CD14-positive monocyte (primary cell): ENCODE measurements at regions not wholly inside any gene's neighbourhood (a gene's known extent, or its start where the extent isn't known, plus 50 kb on each side); places are given as distances from the start of the nearest gene placed in this dataset.

Experiments
- DNase-seq, 3 donors: peaks; one replicate each; pipeline ENCODE4 v3.0.0-alpha.2; 2011 to 2022
- H2AFZ ChIP-seq: 2 replicates; pipeline ENCODE4 v1.6.0; 2012; ENCODE audit warnings: mild to moderate bottlenecking, low read depth, low read length, inconsistent platforms; ENCODE audit not compliant: insufficient read depth, poor library complexity, severe bottlenecking
- H3K27ac ChIP-seq, 2 donors: 1 replicate in 1 of 2; 2 replicates in 1 of 2; pipeline ENCODE4 v1.5.1; 2012 to 2013; ENCODE audit warnings: low read length in 2 of 2, control low read depth in 1 of 2, inconsistent platforms in 1 of 2, low read depth in 1 of 2, mild to moderate bottlenecking in 1 of 2
- H3K27me3 ChIP-seq, 2 donors: one replicate each; pipeline versions ENCODE4 v1.6.0 to v1.6.1; 2011 to 2013; ENCODE audit warnings: low read length in 2 of 2; ENCODE audit not compliant: control insufficient read depth in 2 of 2, insufficient read depth in 2 of 2
- H3K36me3 ChIP-seq, 2 donors: replicated peaks in 1 of 2; 1 replicate in 1 of 2; 2 replicates in 1 of 2; pipeline versions ENCODE4 v1.5.1 to v1.6.1; 2012 to 2013; ENCODE audit warnings: low read length in 2 of 2, control low read depth in 1 of 2, inconsistent platforms in 1 of 2, mild to moderate bottlenecking in 1 of 2; ENCODE audit not compliant: insufficient read depth in 2 of 2, control insufficient read depth in 1 of 2
- H3K4me1 ChIP-seq, 2 donors: 1 replicate in 1 of 2; 2 replicates in 1 of 2; pipeline versions ENCODE4 v1.5.1 to v1.6.1; 2012 to 2013; ENCODE audit warnings: low read length in 2 of 2, control low read depth in 1 of 2, inconsistent platforms in 1 of 2, mild to moderate bottlenecking in 1 of 2, moderate library complexity in 1 of 2; ENCODE audit not compliant: insufficient read depth in 2 of 2, control insufficient read depth in 1 of 2
- H3K4me2 ChIP-seq: replicated peaks from 2 replicates; pipeline ENCODE3; 2012; ENCODE audit warnings: low read length, moderate library complexity, mild to moderate bottlenecking; ENCODE audit not compliant: poor library complexity, severe bottlenecking; ENCODE audit errors: extremely low read depth
- H3K4me3 ChIP-seq, 3 experiments: fragments of 200-600 bp in 1 of 3; sonication (generic) in 1 of 3; replicated peaks in 1 of 3; 1 replicate in 2 of 3; 2 replicates in 1 of 3; pipeline ENCODE4 v1.5.1; 2011 to 2013; ENCODE audit warnings: low read length in 3 of 3, mild to moderate bottlenecking in 3 of 3, control low read depth in 2 of 3, low read depth in 2 of 3, inconsistent platforms in 1 of 3, moderate library complexity in 1 of 3
- H3K79me2 ChIP-seq: 2 replicates; pipeline ENCODE4 v1.6.0; 2012; ENCODE audit warnings: mild to moderate bottlenecking, control low read depth, inconsistent platforms, low read length, moderate library complexity; ENCODE audit not compliant: insufficient read depth
- H3K9ac ChIP-seq: 2 replicates; pipeline ENCODE4 v1.6.0; 2017; ENCODE audit warnings: low read length, mild to moderate bottlenecking; ENCODE audit not compliant: insufficient read depth, poor library complexity, severe bottlenecking
- H3K9me3 ChIP-seq, 2 donors: replicated peaks in 1 of 2; 1 replicate in 1 of 2; 2 replicates in 1 of 2; pipeline versions ENCODE4 v1.5.1 to v1.6.1; 2012 to 2013; ENCODE audit warnings: low read length in 2 of 2, control low read depth in 1 of 2; ENCODE audit not compliant: control insufficient read depth in 1 of 2, insufficient read depth in 1 of 2
- H4K20me1 ChIP-seq: 2 replicates; pipeline ENCODE4 v1.6.0; 2012; ENCODE audit warnings: mild to moderate bottlenecking, low read length, control low read depth, moderate library complexity; ENCODE audit not compliant: insufficient read depth
- H3K27ac Mint-ChIP-seq, 7 donors: one replicate each; pipeline ENCODE4 v1.8.0; 2020; ENCODE audit warnings: mild to moderate bottlenecking in 7 of 7, mixed read lengths in 7 of 7, moderate library complexity in 6 of 7, inconsistent platforms in 2 of 7
- H3K27me3 Mint-ChIP-seq, 3 donors: one replicate each; pipeline ENCODE4 v1.8.0; 2021 to 2022; ENCODE audit warnings: low read depth in 3 of 3, mild to moderate bottlenecking in 3 of 3, mixed read lengths in 3 of 3, moderate library complexity in 3 of 3, inconsistent platforms in 1 of 3
- H3K36me3 Mint-ChIP-seq, 2 donors: one replicate each; pipeline ENCODE4 v1.8.0; 2020; ENCODE audit warnings: mixed read lengths in 2 of 2, inconsistent platforms in 1 of 2, mild to moderate bottlenecking in 1 of 2
- H3K4me1 Mint-ChIP-seq: one replicate; pipeline ENCODE4 v1.8.0; 2020; ENCODE audit warnings: mild to moderate bottlenecking, mixed read lengths
- H3K4me3 Mint-ChIP-seq, 2 donors: one replicate each; pipeline ENCODE4 v1.8.0; 2020; ENCODE audit warnings: mild to moderate bottlenecking in 2 of 2, mixed read lengths in 2 of 2, moderate library complexity in 1 of 2
- H3K9me3 Mint-ChIP-seq, 7 donors: one replicate each; pipeline ENCODE4 v1.8.0; 2020 to 2022; ENCODE audit warnings: mixed read lengths in 7 of 7, mild to moderate bottlenecking in 6 of 7, moderate library complexity in 6 of 7, inconsistent platforms in 2 of 7
- WGBS: methylation state at CpG from one replicate; pipeline ENCODE4 v1.1.5; 2013; ENCODE audit warnings: missing lambda C conversion rate; ENCODE audit not compliant: insufficient coverage; 5-methylcytosine and 5-hydroxymethylcytosine counted together
- intact Hi-C, 2 donors: fragments of 100-400 bp; cut with micrococcal nuclease; formaldehyde crosslinking; loops; one replicate each; pipeline versions ENCODE4 v1.15.0 to v1.15.1; 2023
- TF ChIP-seq, protein P1 (sequence below): fragments of 200-600 bp; IDR thresholded peaks from one replicate; pipeline ENCODE4 v1.8.0; 2022; ENCODE audit warnings: antibody characterized with exemption, mild to moderate bottlenecking

DNA sequence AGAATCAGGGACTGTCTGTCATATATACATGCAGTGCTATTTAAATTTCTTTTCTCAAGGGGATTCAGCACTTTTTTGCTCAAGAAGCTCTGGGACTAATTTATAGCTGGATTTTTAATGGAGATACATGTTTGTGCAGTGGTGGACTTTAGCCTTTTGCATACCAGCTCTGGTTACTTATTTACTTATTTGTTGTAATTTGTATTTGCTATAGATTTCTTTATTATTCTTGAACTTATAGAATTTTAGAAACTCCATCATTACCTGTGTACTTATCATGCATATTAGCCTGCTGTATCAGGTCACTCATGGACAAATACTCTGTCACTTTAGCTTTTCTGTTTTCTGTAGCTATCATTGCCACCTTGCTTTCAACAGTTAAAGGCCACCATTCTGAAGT is 1296.9 kb upstream of the TMPRSS15 start:
- no peaks in the 10 kb centered on the region for H3K79me2 ChIP-seq
- TF ChIP-seq, protein P1, sequence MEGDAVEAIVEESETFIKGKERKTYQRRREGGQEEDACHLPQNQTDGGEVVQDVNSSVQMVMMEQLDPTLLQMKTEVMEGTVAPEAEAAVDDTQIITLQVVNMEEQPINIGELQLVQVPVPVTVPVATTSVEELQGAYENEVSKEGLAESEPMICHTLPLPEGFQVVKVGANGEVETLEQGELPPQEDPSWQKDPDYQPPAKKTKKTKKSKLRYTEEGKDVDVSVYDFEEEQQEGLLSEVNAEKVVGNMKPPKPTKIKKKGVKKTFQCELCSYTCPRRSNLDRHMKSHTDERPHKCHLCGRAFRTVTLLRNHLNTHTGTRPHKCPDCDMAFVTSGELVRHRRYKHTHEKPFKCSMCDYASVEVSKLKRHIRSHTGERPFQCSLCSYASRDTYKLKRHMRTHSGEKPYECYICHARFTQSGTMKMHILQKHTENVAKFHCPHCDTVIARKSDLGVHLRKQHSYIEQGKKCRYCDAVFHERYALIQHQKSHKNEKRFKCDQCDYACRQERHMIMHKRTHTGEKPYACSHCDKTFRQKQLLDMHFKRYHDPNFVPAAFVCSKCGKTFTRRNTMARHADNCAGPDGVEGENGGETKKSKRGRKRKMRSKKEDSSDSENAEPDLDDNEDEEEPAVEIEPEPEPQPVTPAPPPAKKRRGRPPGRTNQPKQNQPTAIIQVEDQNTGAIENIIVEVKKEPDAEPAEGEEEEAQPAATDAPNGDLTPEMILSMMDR = no peak
- no peaks in the 10 kb centered on the region for H3K4me1 Mint-ChIP-seq
- H3K9me3 ChIP-seq = peaks cover 0 to 12% of the 10 kb centered on the region in 2 donors
- no peak overlapping the region for H3K9ac ChIP-seq
- no peaks in the 10 kb centered on the region for H3K4me1 ChIP-seq
- H3K36me3 ChIP-seq = no peaks in the 10 kb centered on the region
- H3K27ac ChIP-seq = no peak overlapping the region
- no peak for DNase-seq
- no peaks in the 10 kb centered on the region for H4K20me1 ChIP-seq
- H3K4me3 Mint-ChIP-seq = no peak overlapping the region
- peaks cover 0 to 2% (median 0%) of the 10 kb centered on the region in 3 donors for H3K27me3 Mint-ChIP-seq
- H3K27ac Mint-ChIP-seq = no peak overlapping the region
- H3K36me3 Mint-ChIP-seq = no peaks in the 10 kb centered on the region
- H2AFZ ChIP-seq = no peak overlapping the region
- no peaks in the 10 kb centered on the region for H3K27me3 ChIP-seq
- peaks cover 0 to 10% (median 8%) of the 10 kb centered on the region in 7 donors for H3K9me3 Mint-ChIP-seq
- intact Hi-C loops = no loop called here
- no peak overlapping the region for H3K4me2 ChIP-seq
- H3K4me3 ChIP-seq = no peak overlapping the region

DNA sequence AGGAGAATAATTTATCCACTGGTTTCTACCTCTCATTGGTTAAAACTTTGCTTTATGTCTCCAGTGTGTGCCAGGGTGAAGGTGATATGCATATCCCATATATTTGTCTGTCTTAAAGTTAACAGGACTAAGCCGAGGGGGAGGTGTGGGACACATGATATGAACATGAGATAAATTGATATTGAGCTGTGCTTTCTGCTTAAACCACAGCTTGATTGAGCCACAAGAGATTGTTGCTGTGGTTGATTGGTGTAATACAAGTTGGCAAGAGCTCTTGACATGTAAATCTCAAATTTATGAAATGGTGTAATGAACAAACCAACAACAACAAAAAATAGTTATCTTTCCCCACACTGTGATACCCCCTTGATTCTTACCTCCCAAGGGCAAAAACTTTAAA is 1295.5 kb upstream of the NCAM2 start:
- H3K9ac ChIP-seq = no peak overlapping the region
- no peak overlapping the region for H3K27ac ChIP-seq
- Mint-ChIP-seq H3K4me3 (no peak overlapping the region), H3K4me1 (no peaks in the 10 kb centered on the region), H3K27ac (no peak overlapping the region), H3K27me3 (peaks cover 0 to 2% (median 0%) of the 10 kb centered on the region in 3 donors), H3K36me3 (no peaks in the 10 kb centered on the region), H3K9me3 (peaks cover 0 to 10% (median 8%) of the 10 kb centered on the region in 7 donors)
- no peaks in the 10 kb centered on the region for H3K79me2 ChIP-seq
- H2AFZ ChIP-seq = no peak overlapping the region
- no peaks in the 10 kb centered on the region for H3K27me3 ChIP-seq
- no peaks in the 10 kb centered on the region for H3K4me1 ChIP-seq
- no peaks in the 10 kb centered on the region for H4K20me1 ChIP-seq
- WGBS = no CpG with 5 or more reads among the region's 1 CpG
- TF ChIP-seq, protein P1 = no peak
- peaks cover 8 to 15% of the 10 kb centered on the region in 2 donors for H3K9me3 ChIP-seq
- H3K4me2 ChIP-seq = no peak overlapping the region
- H3K4me3 ChIP-seq = no peak overlapping the region
- intact Hi-C loops = no loop called here
- DNase-seq = no peak
- H3K36me3 ChIP-seq = no peaks in the 10 kb centered on the region
